ENCODE measurements at regions not wholly inside any gene's neighbourhood (a gene's known extent, or its start where the extent isn't known, plus 50 kb on each side); places are given as distances from the start of the nearest gene placed in this dataset.

GRCh38 chr6:147925826-147926225 is 416.8 kb upstream of the SASH1 start:
- no peak for TF ChIP-seq CTCF (IDR thresholded peaks at IDR 0.05; ENCODE audit: insufficient read depth, low read depth, low read length)
- no peak for TF ChIP-seq EZH2 (IDR thresholded peaks at IDR 0.05; ENCODE audit: insufficient read depth, low read length)

Measured in astrocyte (in vitro differentiated cells and primary cell).